Lower leg skin (tissue), 3 donors: ENCODE measurements at regions not wholly inside any gene's neighbourhood (a gene's known extent, or its start where the extent isn't known, plus 50 kb on each side); places are given as distances from the start of the nearest gene placed in this dataset.
"Not testable (repeated sequence)": the region's sequence is repeated elsewhere in the genome, so short reads cannot be mapped to it uniquely, and the experiment has no call there.

Source experiments
- CTCF ChIP-seq, 3 donors: fragments of 450-650 bp; IDR thresholded peaks; one replicate each; pipeline ENCODE4 v1.5.1; 2016; ENCODE audit warnings: antibody characterized with exemption in 3 of 3, mild to moderate bottlenecking in 3 of 3, moderate library complexity in 2 of 3
- POLR2A ChIP-seq, 2 donors: fragments of 450-650 bp; IDR thresholded peaks; one replicate each; pipeline ENCODE4 v1.6.1; 2016 to 2017; ENCODE audit warnings: antibody characterized with exemption in 2 of 2, mild to moderate bottlenecking in 1 of 2, moderate library complexity in 1 of 2

- not testable (repeated sequence) for TF ChIP-seq CTCF, POLR2A (IDR thresholded peaks at IDR 0.05)
Observed at GRCh38 chr17:77066726-77067409, 73.9 kb upstream of the SEC14L1 start.
